CD4-positive, alpha-beta T cell treated with Interleukin-4 for 1 hour (primary cell): ENCODE measurements at regions not wholly inside any gene's neighbourhood (a gene's known extent, or its start where the extent isn't known, plus 50 kb on each side); places are given as distances from the start of the nearest gene placed in this dataset.

Source experiments
- DNase-seq, 2 donors: peaks; one replicate each; pipeline ENCODE4 v3.0.0-alpha.2; 2020 to 2022

GRCh38 chr5:3216386-3216785 lies 379.2 kb upstream of the IRX1 start:
- no peak for DNase-seq

DNA sequence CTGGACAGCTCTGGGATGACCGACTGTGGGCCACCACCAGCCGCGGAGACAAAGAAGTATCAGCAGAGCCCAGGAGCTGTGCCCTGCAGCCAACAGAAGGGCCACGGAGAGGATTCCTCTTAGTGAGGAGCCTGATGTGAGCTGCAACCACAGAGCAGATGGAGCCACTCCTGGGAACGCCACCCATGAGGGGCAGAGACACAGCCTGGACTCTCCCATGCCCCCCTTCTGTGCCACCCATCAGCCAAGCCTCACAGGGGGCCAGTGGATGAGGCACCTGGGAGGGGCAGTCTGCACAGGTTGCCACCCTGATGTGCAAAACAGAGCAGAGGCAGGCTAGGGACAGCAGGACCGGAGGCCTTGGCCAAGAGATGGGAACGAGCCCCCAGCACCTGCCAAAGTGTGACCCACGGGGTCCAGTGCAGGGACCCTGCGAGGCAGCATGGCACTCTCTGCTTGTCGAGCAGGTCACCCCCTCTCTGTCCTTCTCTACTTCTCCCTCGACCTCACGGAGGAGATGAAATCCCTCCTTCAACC lies 380.7 kb upstream of the IRX1 start:
- DNase-seq, result no peak

DNA sequence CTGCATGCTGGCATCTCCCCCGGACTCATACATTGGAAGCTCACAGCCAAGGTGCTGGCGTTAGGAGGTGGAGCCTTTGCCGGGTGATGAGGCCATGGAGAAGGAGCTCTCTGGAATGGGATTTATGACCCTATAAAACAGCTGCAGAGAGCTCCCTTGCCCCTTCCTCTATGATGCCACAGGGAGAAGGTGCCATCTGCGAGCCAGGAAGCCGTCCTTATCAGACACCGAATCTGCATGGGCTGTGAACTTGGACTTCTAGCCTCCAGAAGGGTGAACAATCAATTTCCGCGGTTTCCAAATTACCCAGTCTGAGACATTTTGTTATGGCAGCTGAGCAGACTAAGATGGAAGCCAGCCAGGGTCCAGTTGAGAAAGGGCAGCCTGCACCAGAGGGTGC lies 381.2 kb upstream of the IRX1 start:
- DNase-seq, result no peak

DNA sequence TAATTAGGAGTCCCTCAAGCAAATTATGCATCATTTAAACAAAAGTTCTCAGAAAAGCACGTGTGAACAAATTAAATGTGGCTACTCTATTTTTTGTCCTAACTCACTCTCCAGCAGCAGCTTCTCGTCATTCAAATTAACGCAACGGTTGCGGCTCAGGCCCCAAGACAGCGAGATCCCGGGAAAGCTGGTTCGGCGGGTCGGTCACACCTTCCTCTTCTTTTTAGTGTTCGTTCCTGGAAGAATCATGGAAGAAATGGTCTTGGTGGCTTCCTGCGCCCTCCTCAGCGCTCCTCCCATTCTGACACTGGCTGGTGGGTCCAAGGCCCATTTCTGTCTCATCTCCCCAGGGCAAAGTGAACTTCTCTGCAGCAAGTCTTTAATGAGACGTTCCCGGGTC lies 382.8 kb upstream of the IRX1 start:
- DNase-seq, result no peak

- no peak for DNase-seq
Measured at GRCh38 chr5:3210531-3210930, 385.1 kb upstream of the IRX1 start.

- no peak for DNase-seq
Measured at GRCh38 chr5:3209918-3210317, 385.7 kb upstream of the IRX1 start.

GRCh38 chr5:3202570-3202969 lies 393.1 kb upstream of the IRX1 start:
- DNase-seq, result no peak

DNA sequence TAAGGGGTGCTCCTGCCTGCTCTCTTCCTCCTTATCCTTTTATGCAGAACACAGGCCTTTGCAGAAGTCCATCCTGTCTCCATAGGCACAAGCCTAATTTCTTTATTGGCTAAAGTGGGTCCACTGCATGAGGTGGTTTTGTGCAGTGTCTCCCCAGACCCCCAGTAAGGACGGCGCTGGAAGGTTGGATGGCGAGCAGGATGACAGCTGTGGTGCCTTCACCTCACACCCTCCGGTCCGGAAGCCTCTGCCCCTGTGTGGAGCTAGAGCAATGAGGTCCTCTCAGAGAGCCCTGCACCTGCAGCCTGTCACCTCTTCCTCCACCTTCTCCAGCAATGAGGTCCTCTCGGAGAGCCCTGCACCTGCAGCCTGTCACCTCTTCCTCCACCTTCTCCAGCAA lies 393.7 kb upstream of the IRX1 start:
- no peak for DNase-seq

GRCh38 chr5:3201121-3201520 lies 394.5 kb upstream of the IRX1 start:
- no peak for DNase-seq

GRCh38 chr5:3199962-3200755 lies 395.5 kb upstream of the IRX1 start:
- no peak for DNase-seq

GRCh38 chr5:3198074-3198449 lies 397.6 kb upstream of the IRX1 start:
- DNase-seq, result no peak

DNA sequence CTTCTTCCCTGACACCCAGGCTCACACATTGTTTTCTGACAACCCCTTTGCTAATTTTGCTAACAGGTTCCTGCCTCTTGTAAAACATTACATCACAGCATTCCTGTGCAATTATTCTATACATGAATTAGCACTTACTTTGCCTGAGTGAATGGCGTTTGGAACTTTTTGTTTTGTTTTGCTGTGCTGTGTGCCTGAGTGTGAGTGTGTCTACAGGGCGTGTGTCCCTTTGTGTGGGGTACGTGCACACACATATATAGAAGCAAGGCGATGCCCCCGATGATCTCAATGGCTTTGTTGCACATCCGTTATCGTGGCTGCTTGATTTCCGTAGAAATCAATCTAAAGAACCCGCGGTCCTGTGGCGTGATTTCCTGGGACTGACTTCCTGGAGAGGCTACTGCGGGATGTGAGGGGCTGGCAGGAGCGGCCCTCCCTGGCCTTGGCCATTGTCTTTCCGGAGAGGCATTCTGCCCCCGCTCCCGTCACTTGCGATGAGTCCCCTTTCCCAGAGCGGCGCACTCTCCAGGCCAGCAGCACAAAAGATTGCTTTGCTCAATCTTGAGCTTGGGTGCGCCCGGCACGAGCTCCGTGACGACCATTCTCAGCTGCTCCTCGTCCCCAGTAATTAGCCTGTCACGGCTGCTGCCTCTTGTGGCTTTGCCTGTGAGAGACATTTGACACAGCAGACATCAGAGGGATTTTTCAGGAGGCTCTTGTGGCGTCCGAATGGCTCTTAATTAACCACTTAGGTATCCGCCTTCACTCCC lies 398.1 kb upstream of the IRX1 start:
- no peak for DNase-seq

DNA sequence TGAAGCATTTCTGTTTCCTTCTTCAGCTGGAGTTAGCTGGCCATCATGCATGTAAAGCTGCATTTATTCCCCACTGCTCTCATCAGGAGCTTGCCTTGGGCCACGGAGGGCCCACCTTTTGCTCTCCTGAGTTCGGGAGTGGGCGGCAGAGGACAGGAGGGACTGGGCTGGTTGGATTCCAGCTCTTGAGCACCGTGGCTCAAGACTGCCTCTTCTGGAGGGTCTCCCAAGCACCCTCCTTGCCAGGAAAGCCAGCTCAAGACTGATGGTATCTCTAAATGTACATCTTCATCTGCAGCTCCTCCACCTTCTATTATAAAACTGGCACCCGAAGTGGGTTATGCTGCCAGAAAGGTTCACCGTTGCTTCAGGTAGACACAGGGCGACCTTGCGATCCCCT lies 399.6 kb upstream of the IRX1 start:
- no peak for DNase-seq

- no peak for DNase-seq
Measured at GRCh38 chr5:3194684-3195083, 400.9 kb upstream of the IRX1 start.

- no peak for DNase-seq
Measured at GRCh38 chr5:3194271-3194670, 401.4 kb upstream of the IRX1 start.

- DNase-seq, result no peak
Measured at GRCh38 chr5:3191585-3191984, 404.0 kb upstream of the IRX1 start.

GRCh38 chr5:3190930-3191329 lies 404.7 kb upstream of the IRX1 start:
- DNase-seq, result no peak

GRCh38 chr5:3190433-3190832 lies 405.2 kb upstream of the IRX1 start:
- no peak for DNase-seq

DNA sequence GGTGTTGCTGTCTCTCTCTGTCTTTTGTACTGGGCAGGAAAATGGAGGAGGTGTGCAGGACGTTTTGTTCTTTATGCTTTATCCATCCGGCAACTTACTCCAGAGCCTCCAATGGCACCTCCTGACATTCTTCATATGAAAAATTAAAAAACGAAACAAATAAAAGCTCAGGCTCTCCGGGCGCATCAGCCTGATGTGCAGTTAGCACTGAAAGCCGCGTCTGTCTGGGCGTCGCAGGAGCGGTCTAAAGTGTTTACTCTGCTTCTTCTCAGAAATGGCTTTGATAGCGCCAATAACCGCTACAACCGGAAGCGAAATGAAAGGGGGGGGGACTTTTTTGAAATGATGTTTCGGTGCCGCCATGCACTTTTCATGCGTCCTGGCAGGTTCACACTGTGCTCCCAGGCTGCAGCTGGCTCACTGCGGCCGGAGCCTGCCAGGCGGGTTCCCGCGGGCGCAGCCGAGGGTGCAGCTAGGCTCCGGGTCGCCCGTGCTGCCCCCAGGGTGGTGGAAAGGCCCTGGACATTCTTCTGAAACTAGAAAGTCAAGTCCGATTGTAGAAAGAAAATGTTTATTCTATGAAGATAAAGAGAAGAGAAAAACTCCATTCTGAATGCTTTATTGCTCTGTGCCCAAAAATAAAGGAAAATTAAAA lies 407.7 kb upstream of the IRX1 start:
- DNase-seq, result no peak

GRCh38 chr5:3186736-3187405 lies 408.8 kb upstream of the IRX1 start:
- no peak for DNase-seq

- DNase-seq, result no peak
Measured at GRCh38 chr5:3186156-3186555, 409.5 kb upstream of the IRX1 start.

- DNase-seq, result no peak
Measured at GRCh38 chr5:3185488-3185887, 410.1 kb upstream of the IRX1 start.
